ENCODE measurements at regions not wholly inside any gene's neighbourhood (a gene's known extent, or its start where the extent isn't known, plus 50 kb on each side); places are given as distances from the start of the nearest gene placed in this dataset.

DNA sequence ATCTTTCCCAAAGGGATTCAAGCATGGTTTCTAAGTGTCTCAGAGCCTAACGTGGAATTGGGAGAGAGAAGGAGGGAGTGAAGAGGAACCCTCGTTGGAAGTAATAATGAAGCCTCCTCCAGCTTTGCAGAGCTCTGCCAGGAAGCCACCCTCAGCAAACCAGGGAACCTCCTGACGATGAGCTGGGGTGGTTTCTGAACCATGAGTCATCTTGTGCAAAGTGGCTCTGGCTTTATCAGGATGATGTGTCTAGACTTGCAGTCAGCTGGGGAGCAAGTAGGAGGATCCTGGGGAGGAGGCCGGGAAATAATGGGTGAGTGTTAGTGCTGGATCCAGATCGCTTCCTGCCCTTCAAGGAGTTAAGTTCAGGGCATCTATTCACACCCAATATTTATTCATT is 191.7 kb upstream of the RBFOX1 start:
- no peak for TF ChIP-seq TARDBP (IDR thresholded peaks at IDR 0.05)
- no peak for TF ChIP-seq FOXA1 (IDR thresholded peaks at IDR 0.05)
- no peak for TF ChIP-seq ARNT (IDR thresholded peaks at IDR 0.05)
- TF ChIP-seq ELF4 (IDR thresholded peaks at IDR 0.05) = no peak
- TF ChIP-seq, protein P1, sequence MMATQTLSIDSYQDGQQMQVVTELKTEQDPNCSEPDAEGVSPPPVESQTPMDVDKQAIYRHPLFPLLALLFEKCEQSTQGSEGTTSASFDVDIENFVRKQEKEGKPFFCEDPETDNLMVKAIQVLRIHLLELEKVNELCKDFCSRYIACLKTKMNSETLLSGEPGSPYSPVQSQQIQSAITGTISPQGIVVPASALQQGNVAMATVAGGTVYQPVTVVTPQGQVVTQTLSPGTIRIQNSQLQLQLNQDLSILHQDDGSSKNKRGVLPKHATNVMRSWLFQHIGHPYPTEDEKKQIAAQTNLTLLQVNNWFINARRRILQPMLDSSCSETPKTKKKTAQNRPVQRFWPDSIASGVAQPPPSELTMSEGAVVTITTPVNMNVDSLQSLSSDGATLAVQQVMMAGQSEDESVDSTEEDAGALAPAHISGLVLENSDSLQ (IDR thresholded peaks at IDR 0.05) = no peak
- TF ChIP-seq HDGF (IDR thresholded peaks at IDR 0.05; ENCODE audit: borderline replicate concordance) = no peak
- no peak for TF ChIP-seq BHLHE40 (IDR thresholded peaks at IDR 0.05; ENCODE audit: borderline replicate concordance)
- no peak for TF ChIP-seq FOXK2 (IDR thresholded peaks at IDR 0.05)
- TF ChIP-seq ZNF384 (IDR thresholded peaks at IDR 0.05) = no peak
- TF ChIP-seq CTBP1 (IDR thresholded peaks at IDR 0.05; ENCODE audit: borderline replicate concordance) = no peak

GRCh38 chr16:7137560-7138330 is 194.9 kb upstream of the RBFOX1 start:
- ChIA-PET CTCF (no interaction called here), POLR2A (no interaction called here)
- TF ChIP-seq ZNF384 (IDR thresholded peaks at IDR 0.05) (no peak), BHLHE40 (IDR thresholded peaks at IDR 0.05; ENCODE audit: borderline replicate concordance) (no peak), FOXA1 (IDR thresholded peaks at IDR 0.05) (no peak), FOXK2 (IDR thresholded peaks at IDR 0.05) (no peak), NFRKB (IDR thresholded peaks at IDR 0.05) (no peak)
- TF ChIP-seq, protein P1 (IDR thresholded peaks at IDR 0.05) = no peak
- no peak for DNase-seq (ENCODE audit: extremely low spot score)

More for the DNA sequence above, 191.7 kb upstream of the RBFOX1 start:
- ChIA-PET CTCF (no interaction called here), POLR2A (no interaction called here)
- no peak for DNase-seq (ENCODE audit: extremely low spot score)

- TF ChIP-seq L3MBTL2 (conservative IDR thresholded peaks at IDR 0.05) (no peak), NFRKB (IDR thresholded peaks at IDR 0.05) (no peak), HDGF (IDR thresholded peaks at IDR 0.05; ENCODE audit: borderline replicate concordance) (no peak), BHLHE40 (IDR thresholded peaks at IDR 0.05; ENCODE audit: borderline replicate concordance) (no peak), FOXA1 (IDR thresholded peaks at IDR 0.05) (no peak), SUZ12 (IDR thresholded peaks at IDR 0.05) (no peak), FOXM1 (IDR thresholded peaks at IDR 0.05; ENCODE audit: borderline replicate concordance) (no peak)
- DNase-seq (ENCODE audit: extremely low spot score) = no peak
- CTCF ChIA-PET = no interaction called here
Measured at GRCh38 chr16:7132465-7132864, 200.2 kb upstream of the RBFOX1 start.

DNA sequence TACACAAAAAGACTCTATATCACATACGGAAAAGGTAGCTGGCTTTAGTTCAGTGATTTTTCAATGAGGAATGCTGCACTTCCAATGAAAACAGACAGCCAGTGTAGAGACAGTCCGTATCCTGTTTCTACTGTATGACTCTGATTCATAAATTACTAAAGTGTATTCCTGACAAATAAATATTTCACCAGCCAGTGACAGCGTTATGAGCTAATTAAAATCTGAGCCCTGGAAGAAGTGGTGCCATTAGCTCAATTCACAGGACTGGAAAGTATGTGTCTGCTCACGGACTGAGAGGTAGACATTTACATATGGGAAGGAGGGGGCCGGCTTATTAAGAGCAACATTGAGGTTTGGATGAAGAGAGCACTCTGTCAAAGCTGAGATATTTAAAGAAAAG is 207.9 kb upstream of the RBFOX1 start:
- ChIA-PET POLR2A (no interaction called here), CTCF (no interaction called here)
- no peak for DNase-seq (ENCODE audit: extremely low spot score)
- TF ChIP-seq HDGF (IDR thresholded peaks at IDR 0.05; ENCODE audit: borderline replicate concordance) (no peak), FOXA1 (IDR thresholded peaks at IDR 0.05) (no peak), ELF4 (IDR thresholded peaks at IDR 0.05) (no peak), FOXM1 (IDR thresholded peaks at IDR 0.05; ENCODE audit: borderline replicate concordance) (no peak), ARNT (IDR thresholded peaks at IDR 0.05) (no peak), L3MBTL2 (conservative IDR thresholded peaks at IDR 0.05) (no peak), NFRKB (IDR thresholded peaks at IDR 0.05) (no peak), ZNF384 (IDR thresholded peaks at IDR 0.05) (no peak), CTBP1 (IDR thresholded peaks at IDR 0.05; ENCODE audit: borderline replicate concordance) (no peak), BHLHE40 (IDR thresholded peaks at IDR 0.05; ENCODE audit: borderline replicate concordance) (no peak), TARDBP (IDR thresholded peaks at IDR 0.05) (no peak), SUZ12 (IDR thresholded peaks at IDR 0.05) (no peak), SP1 (IDR thresholded peaks at IDR 0.05) (no peak), FOXK2 (IDR thresholded peaks at IDR 0.05) (no peak), LEF1 (IDR thresholded peaks at IDR 0.05; ENCODE audit: borderline replicate concordance) (no peak)
- TF ChIP-seq, protein P1 (IDR thresholded peaks at IDR 0.05) = no peak

More at GRCh38 chr16:7132465-7132864, 200.2 kb upstream of the RBFOX1 start:
- POLR2A ChIA-PET = no interaction called here

DNA sequence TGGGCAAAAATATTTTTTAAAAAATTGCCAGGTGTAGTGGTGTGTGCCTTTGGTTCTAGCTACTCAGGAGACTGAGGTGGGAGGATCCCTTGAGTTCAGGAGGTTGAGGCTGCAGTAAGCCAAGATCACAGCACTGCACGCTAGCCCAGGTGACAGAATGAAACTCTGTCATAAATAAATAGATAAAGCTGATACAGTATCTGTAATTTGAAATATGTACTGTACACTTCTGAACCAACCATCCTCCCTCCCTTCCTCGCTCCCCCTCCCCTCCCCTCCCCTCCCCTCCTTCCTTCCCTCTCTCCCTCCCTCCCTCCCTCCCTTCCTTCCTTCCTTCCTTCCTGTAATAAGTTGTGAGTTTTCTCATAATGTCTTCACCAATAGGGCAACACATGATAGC is 208.4 kb upstream of the RBFOX1 start:
- ChIA-PET POLR2A (no interaction called here), CTCF (no interaction called here)
- no peak for TF ChIP-seq SP1 (IDR thresholded peaks at IDR 0.05)
- TF ChIP-seq TARDBP (IDR thresholded peaks at IDR 0.05) = no peak
- TF ChIP-seq SUZ12 (IDR thresholded peaks at IDR 0.05) = no peak
- TF ChIP-seq, protein P1 (IDR thresholded peaks at IDR 0.05) = no peak
- TF ChIP-seq ARNT (IDR thresholded peaks at IDR 0.05) = no peak
- no peak for TF ChIP-seq L3MBTL2 (conservative IDR thresholded peaks at IDR 0.05)
- TF ChIP-seq ELF4 (IDR thresholded peaks at IDR 0.05) = no peak
- TF ChIP-seq LEF1 (IDR thresholded peaks at IDR 0.05; ENCODE audit: borderline replicate concordance) = no peak
- TF ChIP-seq NFRKB (IDR thresholded peaks at IDR 0.05) = no peak
- no peak for TF ChIP-seq FOXA1 (IDR thresholded peaks at IDR 0.05)
- no peak for TF ChIP-seq FOXK2 (IDR thresholded peaks at IDR 0.05)
- no peak for TF ChIP-seq HDGF (IDR thresholded peaks at IDR 0.05; ENCODE audit: borderline replicate concordance)
- no peak for DNase-seq (ENCODE audit: extremely low spot score)

DNA sequence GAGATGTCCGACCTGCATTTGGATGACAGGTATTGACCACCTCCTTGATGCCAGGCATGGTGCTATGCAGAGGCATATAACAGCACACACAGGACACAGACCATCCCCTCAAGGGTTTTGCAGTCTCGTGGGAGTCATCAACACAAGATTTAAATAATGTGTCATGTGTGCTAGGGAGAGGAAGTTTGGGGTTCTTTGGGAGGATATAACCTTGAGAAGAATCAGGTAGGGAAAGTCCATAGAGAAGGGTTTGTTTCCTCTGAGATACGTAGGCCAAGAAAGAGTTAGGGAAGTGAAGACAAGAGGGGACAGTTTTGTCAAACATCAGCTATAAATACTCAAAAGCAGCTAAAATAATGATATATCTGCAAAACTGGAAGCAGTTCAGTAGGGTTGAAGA is 215.9 kb upstream of the RBFOX1 start:
- ChIA-PET CTCF (no interaction called here), POLR2A (no interaction called here)
- no peak for DNase-seq (ENCODE audit: extremely low spot score)
- TF ChIP-seq ZNF384 (IDR thresholded peaks at IDR 0.05) (no peak), BHLHE40 (IDR thresholded peaks at IDR 0.05; ENCODE audit: borderline replicate concordance) (no peak), SP1 (IDR thresholded peaks at IDR 0.05) (no peak), FOXA1 (IDR thresholded peaks at IDR 0.05) (no peak), HDGF (IDR thresholded peaks at IDR 0.05; ENCODE audit: borderline replicate concordance) (no peak), FOXK2 (IDR thresholded peaks at IDR 0.05) (no peak), ARNT (IDR thresholded peaks at IDR 0.05) (no peak), ELF4 (IDR thresholded peaks at IDR 0.05) (no peak), FOXM1 (IDR thresholded peaks at IDR 0.05; ENCODE audit: borderline replicate concordance) (no peak)
- TF ChIP-seq, protein P1 (IDR thresholded peaks at IDR 0.05) = no peak
